ENCODE measurements at regions not wholly inside any gene's neighbourhood (a gene's known extent, or its start where the extent isn't known, plus 50 kb on each side); places are given as distances from the start of the nearest gene placed in this dataset.
A peak's percentile ranks its signal among the peaks of the same experiment; 100 is the strongest.

GRCh38 chr1:10939654-10940450, 72.6 kb upstream of the TARDBP start:
- Histone ChIP-seq H3K4me1 (ENCODE audit: control insufficient read depth in 5 of 5, insufficient read depth in 5 of 5, low read length in 5 of 5) (peaks cover 0 to 63% (median 7%) of the 10 kb centered on the region in 5 donors), H3K9me3 (ENCODE audit: control insufficient read depth in 4 of 4, insufficient read depth in 3 of 4, low read length in 3 of 4) (no peaks in the 10 kb centered on the region), H3K9ac (ENCODE audit: insufficient read depth in 1 of 2, low read length in 2 of 2) (no peak overlapping the region), H3K27me3 (ENCODE audit: control insufficient read depth in 3 of 3, insufficient read depth in 3 of 3, low read length in 2 of 3) (no peaks in the 10 kb centered on the region), H3K27ac (ENCODE audit: low read depth in 1 of 2, low read length in 1 of 2) (no peak overlapping the region), H3K4me3 (no peak overlapping the region), H3K36me3 (ENCODE audit: control insufficient read depth in 4 of 4, insufficient read depth in 4 of 4, low read length in 4 of 4) (no peaks in the 10 kb centered on the region)
- DNase-seq: peak; percentile 87 to 95 (median 94)
- WGBS, 2 donors: 42 to 58% methylated on average over 20 of the region's 20 CpGs
- ATAC-seq (ENCODE audit: insufficient read depth, low FRiP score): no peak
- TF ChIP-seq CTCF (IDR thresholded peaks at IDR 0.05; ENCODE audit: control extremely low read depth, extremely low read depth): no peak

- Histone ChIP-seq H3K4me3 (no peak overlapping the region), H3K27me3 (ENCODE audit: control insufficient read depth in 3 of 3, insufficient read depth in 3 of 3, low read length in 2 of 3) (no peaks in the 10 kb centered on the region), H3K36me3 (ENCODE audit: control insufficient read depth in 4 of 4, insufficient read depth in 4 of 4, low read length in 4 of 4) (no peaks in the 10 kb centered on the region), H3K4me1 (ENCODE audit: control insufficient read depth in 5 of 5, insufficient read depth in 5 of 5, low read length in 5 of 5) (peaks cover 0 to 63% (median 7%) of the 10 kb centered on the region in 5 donors), H3K9ac (ENCODE audit: insufficient read depth in 1 of 2, low read length in 2 of 2) (no peak overlapping the region), H3K27ac (ENCODE audit: low read depth in 1 of 2, low read length in 1 of 2) (no peak overlapping the region), H3K9me3 (ENCODE audit: control insufficient read depth in 4 of 4, insufficient read depth in 3 of 4, low read length in 3 of 4) (no peaks in the 10 kb centered on the region)
- TF ChIP-seq CTCF (IDR thresholded peaks at IDR 0.05; ENCODE audit: control extremely low read depth, extremely low read depth): no peak
- DNase-seq (no peak), ATAC-seq (ENCODE audit: insufficient read depth, low FRiP score) (peak; percentile 27)
- WGBS, 2 donors: 86 to 94% methylated on average over 5 of the region's 5 CpGs
Measured at GRCh38 chr1:10940451-10940804, 72.0 kb upstream of the TARDBP start.

- no peaks in the 10 kb centered on the region for H3K27me3 ChIP-seq (ENCODE audit: control insufficient read depth in 3 of 3, insufficient read depth in 3 of 3, low read length in 2 of 3)
- DNase-seq (no peak), ATAC-seq (ENCODE audit: insufficient read depth, low FRiP score) (no peak)
- no peaks in the 10 kb centered on the region for H3K9me3 ChIP-seq (ENCODE audit: control insufficient read depth in 4 of 4, insufficient read depth in 3 of 4, low read length in 3 of 4)
- peaks cover 0 to 63% (median 7%) of the 10 kb centered on the region in 5 donors for H3K4me1 ChIP-seq (ENCODE audit: control insufficient read depth in 5 of 5, insufficient read depth in 5 of 5, low read length in 5 of 5)
- no peak overlapping the region for H3K4me3 ChIP-seq
- H3K9ac ChIP-seq (ENCODE audit: insufficient read depth in 1 of 2, low read length in 2 of 2): no peak overlapping the region
- TF ChIP-seq CTCF (IDR thresholded peaks at IDR 0.05; ENCODE audit: control extremely low read depth, extremely low read depth): no peak
- no peaks in the 10 kb centered on the region for H3K36me3 ChIP-seq (ENCODE audit: control insufficient read depth in 4 of 4, insufficient read depth in 4 of 4, low read length in 4 of 4)
- no peak overlapping the region for H3K27ac ChIP-seq (ENCODE audit: low read depth in 1 of 2, low read length in 1 of 2)
- WGBS, 2 donors: 90% methylated on average over 7 of the region's 7 CpGs
Measured at GRCh38 chr1:10940838-10941237, 71.6 kb upstream of the TARDBP start.

Data from lung (tissue), 11 donors.